ENCODE measurements at regions not wholly inside any gene's neighbourhood (a gene's known extent, or its start where the extent isn't known, plus 50 kb on each side); places are given as distances from the start of the nearest gene placed in this dataset.

DNA sequence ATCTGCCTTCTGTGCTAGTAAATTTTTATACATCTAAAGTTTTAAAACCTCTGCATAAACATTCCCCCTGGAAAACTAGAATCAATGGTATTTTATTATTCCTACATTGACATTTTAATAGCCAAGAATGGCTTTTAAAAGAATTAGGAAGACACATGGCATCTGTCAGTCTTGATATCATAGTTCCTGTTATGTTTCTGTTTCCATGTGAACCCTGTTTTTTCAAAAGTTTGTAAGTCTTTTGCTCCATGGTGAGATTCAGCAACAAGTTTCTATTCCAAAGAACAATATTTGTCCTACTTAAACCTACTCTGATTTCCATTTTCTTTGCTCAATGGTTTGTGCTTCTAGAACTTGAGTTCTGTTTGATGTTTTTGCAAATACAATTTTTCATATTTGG lies 95.2 kb downstream of the PLEKHG1 start:
- TF ChIP-seq SPI1 (IDR thresholded peaks at IDR 0.05; ENCODE audit: low read depth, low read length) (no peak), POLR2A (IDR thresholded peaks at IDR 0.05; ENCODE audit: low read depth, low read length) (no peak), POLR2AphosphoS5 (IDR thresholded peaks at IDR 0.05; ENCODE audit: low read depth, low read length) (no peak), TAF1 (IDR thresholded peaks at IDR 0.05; ENCODE audit: low read depth, low read length) (no peak)

All from GM12891 (cell line).